ENCODE measurements at regions not wholly inside any gene's neighbourhood (a gene's known extent, or its start where the extent isn't known, plus 50 kb on each side); places are given as distances from the start of the nearest gene placed in this dataset.

GRCh38 chr13:103983948-103984347, 917.7 kb upstream of the SLC10A2 start:
- TF ChIP-seq CBX3 (IDR thresholded peaks at IDR 0.05; ENCODE audit: low read depth), result no peak
- TF ChIP-seq REST (IDR thresholded peaks at IDR 0.05; ENCODE audit: low read depth), result no peak
- no peak for TF ChIP-seq ZFX (IDR thresholded peaks at IDR 0.05)
- no peak for TF ChIP-seq EZH2 (IDR thresholded peaks at IDR 0.05)
- no peak for TF ChIP-seq EZH2phosphoT487 (IDR thresholded peaks at IDR 0.05; ENCODE audit: borderline replicate concordance)
- no peak for TF ChIP-seq ELF1 (IDR thresholded peaks at IDR 0.05; ENCODE audit: borderline replicate concordance, low read depth)
- no peak for TF ChIP-seq POLR2A (IDR thresholded peaks at IDR 0.05; ENCODE audit: borderline replicate concordance, extremely low read depth, insufficient read depth, insufficient read length)
- no peak for TF ChIP-seq SIN3A (IDR thresholded peaks at IDR 0.05; ENCODE audit: low read depth)
- no peak for TF ChIP-seq POLR2AphosphoS5 (IDR thresholded peaks at IDR 0.05; ENCODE audit: low read depth, low read length)
- ChIA-PET CTCF (no interaction called here), RAD21 (ENCODE audit: low non-redundant PET in 1 of 2, low total read pairs in 2 of 2, uncharacterized antibody in 2 of 2, unreplicated experiment in 2 of 2) (no interaction called here), POLR2A (no interaction called here)
- H4K20me1 ChIP-seq (ENCODE audit: insufficient read depth), result no peaks in the 10 kb centered on the region
- H3K9ac ChIP-seq (ENCODE audit: low read length), result no peak overlapping the region
- H3K27ac ChIP-seq (ENCODE audit: low read depth, low read length), result no peak overlapping the region
- H3K27me3 ChIP-seq (ENCODE audit: insufficient read depth, low read length), result no peaks in the 10 kb centered on the region
- no peak for ATAC-seq
- no peaks in the 10 kb centered on the region for H3K4me1 ChIP-seq (ENCODE audit: control insufficient read depth in 1 of 2, insufficient read depth in 2 of 2, low read length in 2 of 2)
- H3K79me2 ChIP-seq (ENCODE audit: insufficient read depth, low read length), result no peaks in the 10 kb centered on the region
- no peak for DNase-seq (ENCODE audit: low read depth, low spot score)
- no peak overlapping the region for H2AFZ ChIP-seq (ENCODE audit: low read depth, low read length, poor library complexity, severe bottlenecking)
- H3K4me3 ChIP-seq (replicated peaks in 1 of 2; ENCODE audit: low read depth in 1 of 2, low read length in 2 of 2), result no peak overlapping the region
- no peaks in the 10 kb centered on the region for H3K9me2 ChIP-seq (ENCODE audit: insufficient read depth)
- H3K9me3 ChIP-seq (ENCODE audit: control insufficient read depth in 1 of 2, insufficient read depth in 1 of 2, low read depth in 1 of 2, low read length in 2 of 2), result no peaks in the 10 kb centered on the region
- no peaks in the 10 kb centered on the region for H3K36me3 ChIP-seq (ENCODE audit: control insufficient read depth in 1 of 2, insufficient read depth in 2 of 2, low read length in 2 of 2)
- intact Hi-C loops (cut with micrococcal nuclease), result no loop called here
- no TSS peak for BruUV-seq (replicated peaks)
- H3K4me2 ChIP-seq (ENCODE audit: low read length), result no peak overlapping the region

All from HCT116 (cell line).